ENCODE measurements at regions not wholly inside any gene's neighbourhood (a gene's known extent, or its start where the extent isn't known, plus 50 kb on each side); places are given as distances from the start of the nearest gene placed in this dataset.
"Not testable (repeated sequence)": the region's sequence is repeated elsewhere in the genome, so short reads cannot be mapped to it uniquely, and the experiment has no call there.

- DNase-seq (ENCODE audit: low spot score); in situ Hi-C loops (cut with HindIII; ENCODE audit: low sequenced_read_pairs): not testable (repeated sequence)
Measured at GRCh38 chr17:27181379-27181925, 112.5 kb upstream of the WSB1 start.

- in situ Hi-C loops (cut with HindIII; ENCODE audit: low sequenced_read_pairs) = no loop called here
- no peak for DNase-seq (ENCODE audit: low spot score)
Measured at GRCh38 chr17:27181935-27182334, 112.0 kb upstream of the WSB1 start.

GRCh38 chr17:27197505-27197904 is 96.4 kb upstream of the WSB1 start:
- DNase-seq (ENCODE audit: low spot score); in situ Hi-C loops (cut with HindIII; ENCODE audit: low sequenced_read_pairs): not testable (repeated sequence)

- in situ Hi-C loops (cut with HindIII; ENCODE audit: low sequenced_read_pairs) = no loop called here
- no peak for DNase-seq (ENCODE audit: low spot score)
Measured at GRCh38 chr17:27199948-27200347, 94.0 kb upstream of the WSB1 start.

- no peak for DNase-seq (ENCODE audit: low spot score)
Measured at GRCh38 chr17:27200476-27200875, 93.4 kb upstream of the WSB1 start.

GRCh38 chr17:27203241-27203640 is 90.7 kb upstream of the WSB1 start:
- DNase-seq (ENCODE audit: low spot score) = no peak
- in situ Hi-C loops (cut with HindIII; ENCODE audit: low sequenced_read_pairs) = no loop called here

More at GRCh38 chr17:27200476-27200875, 93.4 kb upstream of the WSB1 start:
- in situ Hi-C loops (cut with HindIII; ENCODE audit: low sequenced_read_pairs) = no loop called here

- no peak for DNase-seq (ENCODE audit: low spot score)
- in situ Hi-C loops (cut with HindIII; ENCODE audit: low sequenced_read_pairs) = no loop called here
Measured at GRCh38 chr17:27206447-27206846, 87.5 kb upstream of the WSB1 start.

GRCh38 chr17:27207073-27207513 is 86.8 kb upstream of the WSB1 start:
- in situ Hi-C loops (cut with HindIII; ENCODE audit: low sequenced_read_pairs) = no loop called here
- DNase-seq (ENCODE audit: low spot score) = no peak

GRCh38 chr17:27208370-27208769 is 85.5 kb upstream of the WSB1 start:
- in situ Hi-C loops (cut with HindIII; ENCODE audit: low sequenced_read_pairs) = not testable (repeated sequence)

GRCh38 chr17:27209316-27209715 is 84.6 kb upstream of the WSB1 start:
- no peak for DNase-seq (ENCODE audit: low spot score)
- in situ Hi-C loops (cut with HindIII; ENCODE audit: low sequenced_read_pairs) = no loop called here

More at GRCh38 chr17:27208370-27208769, 85.5 kb upstream of the WSB1 start:
- DNase-seq (ENCODE audit: low spot score) = not testable (repeated sequence)

GRCh38 chr17:27210809-27211208 is 83.1 kb upstream of the WSB1 start:
- in situ Hi-C loops (cut with HindIII; ENCODE audit: low sequenced_read_pairs); DNase-seq (ENCODE audit: low spot score): not testable (repeated sequence)

GRCh38 chr17:27216836-27217235 is 77.1 kb upstream of the WSB1 start:
- DNase-seq (ENCODE audit: low spot score) = no peak
- in situ Hi-C loops (cut with HindIII; ENCODE audit: low sequenced_read_pairs) = no loop called here

GRCh38 chr17:27217631-27218030 is 76.3 kb upstream of the WSB1 start:
- in situ Hi-C loops (cut with HindIII; ENCODE audit: low sequenced_read_pairs) = no loop called here
- no peak for DNase-seq (ENCODE audit: low spot score)

- in situ Hi-C loops (cut with HindIII; ENCODE audit: low sequenced_read_pairs) = no loop called here
Measured at GRCh38 chr17:27218041-27218440, 75.9 kb upstream of the WSB1 start.

GRCh38 chr17:27218719-27219488 is 75.0 kb upstream of the WSB1 start:
- DNase-seq (ENCODE audit: low spot score) = no peak
- in situ Hi-C loops (cut with HindIII; ENCODE audit: low sequenced_read_pairs) = no loop called here

More at GRCh38 chr17:27218041-27218440, 75.9 kb upstream of the WSB1 start:
- no peak for DNase-seq (ENCODE audit: low spot score)

GRCh38 chr17:27222515-27222914 is 71.4 kb upstream of the WSB1 start:
- in situ Hi-C loops (cut with HindIII; ENCODE audit: low sequenced_read_pairs) = no loop called here
- DNase-seq (ENCODE audit: low spot score) = no peak

GRCh38 chr17:27224526-27225315 is 69.2 kb upstream of the WSB1 start:
- in situ Hi-C loops (cut with HindIII; ENCODE audit: low sequenced_read_pairs) = no loop called here
- no peak for DNase-seq (ENCODE audit: low spot score)

- no peak for DNase-seq (ENCODE audit: low spot score)
- in situ Hi-C loops (cut with HindIII; ENCODE audit: low sequenced_read_pairs) = no loop called here
Measured at GRCh38 chr17:27226611-27227230, 67.2 kb upstream of the WSB1 start.

- DNase-seq (ENCODE audit: low spot score) = no peak
- in situ Hi-C loops (cut with HindIII; ENCODE audit: low sequenced_read_pairs) = no loop called here
Measured at GRCh38 chr17:27230996-27231395, 62.9 kb upstream of the WSB1 start.

GRCh38 chr17:27232328-27232727 is 61.6 kb upstream of the WSB1 start:
- DNase-seq (ENCODE audit: low spot score) = no peak
- in situ Hi-C loops (cut with HindIII; ENCODE audit: low sequenced_read_pairs) = no loop called here
